SK-N-SH (cell line): ENCODE measurements at regions not wholly inside any gene's neighbourhood (a gene's known extent, or its start where the extent isn't known, plus 50 kb on each side); places are given as distances from the start of the nearest gene placed in this dataset.
A peak's percentile ranks its signal among the peaks of the same experiment; 100 is the strongest.

ENCODE experiments used
- CTCF ChIA-PET: fragments of 300-600, 350-600 bp; formaldehyde crosslinking; extraction: SDS; loops from one replicate; lab custom pipeline; 2021; lab: Yijun Ruan, JAX
- POLR2A ChIA-PET: fragments of 350-600 bp; sonication (Branson Sonifier 250); formaldehyde crosslinking; extraction: SDS; loops from one replicate; lab custom pipeline; 2020; ENCODE audit warnings: antibody characterized with exemption, inconsistent platforms; lab: Yijun Ruan, JAX
- DNase-seq: peaks from one replicate; pipeline ENCODE4 v3.0.0; 2012
- H2AFZ ChIP-seq: fragments of 200-600 bp; sonication (generic); 2 replicates; pipeline ENCODE4 v1.8.1; 2016; ENCODE audit warnings: antibody characterized with exemption, mild to moderate bottlenecking, low read depth
- H3F3A ChIP-seq: fragments of 200-600 bp; sonication (generic); replicated peaks from 2 replicates; pipeline ENCODE3; 2016; ENCODE audit warnings: antibody characterized with exemption, mild to moderate bottlenecking; ENCODE audit not compliant: insufficient read depth
- H3K27ac ChIP-seq, 2 experiments: fragments of 200-500 bp in 1 of 2; fragments of 200-600 bp in 1 of 2; sonication (Bioruptor generic) in 1 of 2; sonication (generic), shearing (Covaris generic) in 1 of 2; 2 replicates each; pipeline versions ENCODE4 v1.5.1 to v1.6.1; 2014 to 2016; ENCODE audit warnings: low read depth in 2 of 2, inconsistent platforms in 1 of 2, low read length in 1 of 2, mild to moderate bottlenecking in 1 of 2, mixed read lengths in 1 of 2
- H3K27me3 ChIP-seq: fragments of 200-600 bp; sonication (generic), shearing (Covaris generic); 2 replicates; pipeline ENCODE4 v1.6.1; 2016; ENCODE audit warnings: mixed run types; ENCODE audit not compliant: insufficient read depth
- H3K36me3 ChIP-seq, 2 experiments: fragments of 200-500 bp in 1 of 2; fragments of 200-600 bp in 1 of 2; sonication (Bioruptor generic) in 1 of 2; sonication (generic) in 1 of 2; replicated peaks in 1 of 2; 2 replicates each; pipeline versions ENCODE3 to v1.5.1; 2014 to 2016; ENCODE audit warnings: low read length in 1 of 2, mild to moderate bottlenecking in 1 of 2; ENCODE audit not compliant: insufficient read depth in 2 of 2, control insufficient read depth in 1 of 2
- H3K4me1 ChIP-seq, 2 experiments: fragments of 200-500 bp in 1 of 2; fragments of 200-600 bp in 1 of 2; sonication (Bioruptor generic) in 1 of 2; sonication (generic), shearing (Covaris generic) in 1 of 2; 2 replicates each; pipeline versions ENCODE4 v1.5.1 to v1.6.1; 2014 to 2016; ENCODE audit warnings: low read depth in 1 of 2, low read length in 1 of 2, mixed run types in 1 of 2; ENCODE audit not compliant: insufficient read depth in 2 of 2, control insufficient read depth in 1 of 2
- H3K4me2 ChIP-seq: fragments of 200-600 bp; sonication (generic), shearing (Covaris generic); 2 replicates; pipeline ENCODE4 v1.6.1; 2017; ENCODE audit warnings: mixed run types
- H3K4me3 ChIP-seq, 2 experiments: fragments of 200-500 bp in 1 of 2; fragments of 200-600 bp in 1 of 2; sonication (Bioruptor generic) in 1 of 2; sonication (generic), shearing (Covaris generic) in 1 of 2; 2 replicates each; pipeline versions ENCODE4 v1.5.1 to v1.8.1; 2014 to 2016; ENCODE audit warnings: low read depth in 2 of 2, inconsistent platforms in 1 of 2, low read length in 1 of 2, mild to moderate bottlenecking in 1 of 2, mixed read lengths in 1 of 2, moderate library complexity in 1 of 2
- H3K79me2 ChIP-seq: fragments of 200-600 bp; sonication (generic); 2 replicates; pipeline ENCODE4 v1.8.1; 2017; ENCODE audit warnings: mild to moderate bottlenecking; ENCODE audit not compliant: insufficient read depth
- H3K9ac ChIP-seq: fragments of 200-600 bp; sonication (generic); 2 replicates; pipeline ENCODE4 v1.6.1; 2017; ENCODE audit warnings: mixed run types
- H3K9me2 ChIP-seq: fragments of 200-600 bp; sonication (generic); 2 replicates; pipeline ENCODE4 v1.6.1; 2017; ENCODE audit warnings: mixed run types
- H3K9me3 ChIP-seq: fragments of 200-600 bp; sonication (generic); 2 replicates; pipeline ENCODE4 v1.6.1; 2017; ENCODE audit warnings: mixed run types, mild to moderate bottlenecking, moderate library complexity
- H4K20me1 ChIP-seq: fragments of 200-600 bp; sonication (generic); 2 replicates; pipeline ENCODE4 v1.6.1; 2017; ENCODE audit warnings: mild to moderate bottlenecking, mixed run types; ENCODE audit not compliant: insufficient read depth
- EP300 ChIP-seq, 2 experiments: IDR thresholded peaks; 2 replicates each; pipeline versions ENCODE4 v1.4.0 to v1.6.1; 2012; ENCODE audit warnings: borderline replicate concordance in 1 of 2, low read depth in 1 of 2, low read length in 1 of 2
- EZH2phosphoT487 ChIP-seq: fragments of 200-600 bp; sonication (generic); IDR thresholded peaks from 2 replicates; pipeline ENCODE4 v1.6.1; 2017; ENCODE audit warnings: low read depth, mixed run types, mild to moderate bottlenecking, antibody characterized with exemption, moderate library complexity, borderline replicate concordance
- FOXJ3 ChIP-seq: sonication (generic); formaldehyde crosslinking; IDR thresholded peaks from 2 replicates; pipeline ENCODE4 v1.5.1; 2020; ENCODE audit warnings: mild to moderate bottlenecking, missing genetic modification reagents
- FOXM1 ChIP-seq: IDR thresholded peaks from 2 replicates; pipeline ENCODE4 v1.4.0; 2012; ENCODE audit warnings: low read depth, mild to moderate bottlenecking
- GATA2 ChIP-seq: sonication (generic); formaldehyde crosslinking; IDR thresholded peaks from 2 replicates; pipeline ENCODE4 v1.5.0; 2020; ENCODE audit warnings: mild to moderate bottlenecking, missing genetic modification reagents
- JUND ChIP-seq: IDR thresholded peaks from 2 replicates; pipeline ENCODE4 v1.4.0; 2012
- MAX ChIP-seq: IDR thresholded peaks from 2 replicates; pipeline ENCODE4 v1.4.0; 2012; ENCODE audit warnings: low read depth
- MXI1 ChIP-seq: IDR thresholded peaks from 2 replicates; pipeline ENCODE4 v1.6.1; 2012; ENCODE audit warnings: mild to moderate bottlenecking, low read depth, low read length, improper control_type of control experiment
- NFIC ChIP-seq: IDR thresholded peaks from 2 replicates; pipeline ENCODE4 v1.4.0; 2012; ENCODE audit warnings: borderline replicate concordance
- NRF1 ChIP-seq: IDR thresholded peaks from 2 replicates; pipeline ENCODE4 v1.6.1; 2012; ENCODE audit warnings: low read depth, mild to moderate bottlenecking, low read length
- PBX3 ChIP-seq: IDR thresholded peaks from 2 replicates; pipeline ENCODE4; 2012
- RFX5 ChIP-seq: IDR thresholded peaks from 2 replicates; pipeline ENCODE4 v1.6.1; 2012; ENCODE audit warnings: mild to moderate bottlenecking, improper control_type of control experiment, low read length
- RXRA ChIP-seq: IDR thresholded peaks from 2 replicates; pipeline ENCODE4 v1.4.0; 2012; ENCODE audit warnings: low read depth, mild to moderate bottlenecking, borderline replicate concordance
- SIN3A ChIP-seq: IDR thresholded peaks from 2 replicates; pipeline ENCODE4 v1.6.1; 2012; ENCODE audit warnings: low read depth, mild to moderate bottlenecking, low read length, moderate library complexity, borderline replicate concordance
- TAF1 ChIP-seq: IDR thresholded peaks from 2 replicates; pipeline ENCODE4 v1.6.1; 2012; ENCODE audit warnings: low read depth, mild to moderate bottlenecking, low read length, moderate library complexity, borderline replicate concordance
- USF1 ChIP-seq: IDR thresholded peaks from 2 replicates; pipeline ENCODE4 v1.4.0; 2012; ENCODE audit warnings: low read depth, borderline replicate concordance
- YY1 ChIP-seq: IDR thresholded peaks from 2 replicates; pipeline ENCODE4 v1.4.0; 2012; ENCODE audit warnings: low read depth, mild to moderate bottlenecking
- WGBS: methylation state at CpG from one replicate; pipeline ENCODE4 v1.1.6; 2017; ENCODE audit warnings: low lambda C conversion rate; 5-methylcytosine and 5-hydroxymethylcytosine counted together
- TF ChIP-seq, protein P1 (sequence below): fragments of 200-600 bp; sonication (generic); IDR thresholded peaks from 2 replicates; pipeline ENCODE4 v1.6.1; 2017; ENCODE audit warnings: antibody characterized with exemption, mild to moderate bottlenecking, moderate library complexity
- TF ChIP-seq, protein P2 (sequence below): fragments of 150-350 bp; IDR thresholded peaks from 2 replicates; pipeline ENCODE4 v1.6.1; 2016; ENCODE audit warnings: mild to moderate bottlenecking, low read depth, low read length

DNA sequence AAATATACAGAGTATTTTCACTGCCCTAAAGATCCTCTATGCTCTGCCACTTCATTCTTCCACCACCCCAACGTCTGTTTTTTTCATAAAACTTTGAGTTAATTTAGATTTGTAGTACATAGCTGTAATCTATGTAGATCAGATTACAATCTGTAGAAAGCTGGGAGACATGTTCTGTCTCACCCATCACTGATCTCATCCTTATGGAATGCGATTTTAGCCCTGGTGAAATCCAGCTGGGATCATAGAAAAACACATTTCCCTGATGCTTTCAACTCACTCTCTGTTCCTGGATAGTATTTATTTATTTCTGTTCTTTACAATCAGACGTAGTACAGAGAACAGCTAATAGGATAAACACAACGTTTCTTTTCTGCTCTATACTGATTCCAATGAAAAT, 521.0 kb downstream of the KIF20B start (continued):
- TF ChIP-seq, protein P1, sequence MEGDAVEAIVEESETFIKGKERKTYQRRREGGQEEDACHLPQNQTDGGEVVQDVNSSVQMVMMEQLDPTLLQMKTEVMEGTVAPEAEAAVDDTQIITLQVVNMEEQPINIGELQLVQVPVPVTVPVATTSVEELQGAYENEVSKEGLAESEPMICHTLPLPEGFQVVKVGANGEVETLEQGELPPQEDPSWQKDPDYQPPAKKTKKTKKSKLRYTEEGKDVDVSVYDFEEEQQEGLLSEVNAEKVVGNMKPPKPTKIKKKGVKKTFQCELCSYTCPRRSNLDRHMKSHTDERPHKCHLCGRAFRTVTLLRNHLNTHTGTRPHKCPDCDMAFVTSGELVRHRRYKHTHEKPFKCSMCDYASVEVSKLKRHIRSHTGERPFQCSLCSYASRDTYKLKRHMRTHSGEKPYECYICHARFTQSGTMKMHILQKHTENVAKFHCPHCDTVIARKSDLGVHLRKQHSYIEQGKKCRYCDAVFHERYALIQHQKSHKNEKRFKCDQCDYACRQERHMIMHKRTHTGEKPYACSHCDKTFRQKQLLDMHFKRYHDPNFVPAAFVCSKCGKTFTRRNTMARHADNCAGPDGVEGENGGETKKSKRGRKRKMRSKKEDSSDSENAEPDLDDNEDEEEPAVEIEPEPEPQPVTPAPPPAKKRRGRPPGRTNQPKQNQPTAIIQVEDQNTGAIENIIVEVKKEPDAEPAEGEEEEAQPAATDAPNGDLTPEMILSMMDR, result no peak
- peak; percentile 65; the same call in 1 of the 2 replicates for TF ChIP-seq NFIC

GRCh38 chr10:90222939-90223338, 521.5 kb downstream of the KIF20B start:
- ChIA-PET CTCF (no interaction called here), POLR2A (no interaction called here)
- Histone ChIP-seq H2AFZ (no peak overlapping the region), H3K9ac (no peak overlapping the region), H3K27ac (no peak overlapping the region), H3K4me2 (no peak overlapping the region), H4K20me1 (no peaks in the 10 kb centered on the region), H3K9me2 (no peaks in the 10 kb centered on the region), H3K27me3 (0 out of 2 replicates have a peak, but pooled peaks cover 4% of the 10 kb centered on the region), H3K4me1 (no peaks in the 10 kb centered on the region), H3K36me3 (no peaks in the 10 kb centered on the region), H3F3A (peaks cover 13% of the 10 kb centered on the region)
- 9% methylated on average over 5 of the region's 5 CpGs for WGBS
- no peak for DNase-seq
- TF ChIP-seq SIN3A (no peak), RFX5 (no peak), MXI1 (no peak)
- TF ChIP-seq, protein P2, sequence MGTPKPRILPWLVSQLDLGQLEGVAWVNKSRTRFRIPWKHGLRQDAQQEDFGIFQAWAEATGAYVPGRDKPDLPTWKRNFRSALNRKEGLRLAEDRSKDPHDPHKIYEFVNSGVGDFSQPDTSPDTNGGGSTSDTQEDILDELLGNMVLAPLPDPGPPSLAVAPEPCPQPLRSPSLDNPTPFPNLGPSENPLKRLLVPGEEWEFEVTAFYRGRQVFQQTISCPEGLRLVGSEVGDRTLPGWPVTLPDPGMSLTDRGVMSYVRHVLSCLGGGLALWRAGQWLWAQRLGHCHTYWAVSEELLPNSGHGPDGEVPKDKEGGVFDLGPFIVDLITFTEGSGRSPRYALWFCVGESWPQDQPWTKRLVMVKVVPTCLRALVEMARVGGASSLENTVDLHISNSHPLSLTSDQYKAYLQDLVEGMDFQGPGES, result no peak
- TF ChIP-seq, all 33 proteins: peak for 0
- Histone ChIP-seq H3K4me3 (no peak overlapping the region), H3K9me3 (no peaks in the 10 kb centered on the region), H3K79me2 (no peaks in the 10 kb centered on the region)

- Histone ChIP-seq H3K4me1 (no peaks in the 10 kb centered on the region), H3K79me2 (no peaks in the 10 kb centered on the region), H4K20me1 (no peaks in the 10 kb centered on the region), H3K9ac (no peak overlapping the region), H3K9me3 (no peaks in the 10 kb centered on the region), H3K9me2 (no peaks in the 10 kb centered on the region), H3K4me2 (no peak overlapping the region), H3K27ac (no peak overlapping the region), H3K27me3 (no peaks in the 10 kb centered on the region), H3K4me3 (no peak overlapping the region), H2AFZ (no peak overlapping the region), H3F3A (peaks cover 13% of the 10 kb centered on the region), H3K36me3 (no peaks in the 10 kb centered on the region)
- no peak for DNase-seq
- ChIA-PET CTCF (no interaction called here), POLR2A (no interaction called here)
- whole genome bisulfite sequencing, result 71% methylated on average over 2 of the region's 2 CpGs
- TF ChIP-seq SIN3A (no peak), FOXJ3 (CRISPR knock-in tag) (no peak), USF1 (no peak), EZH2phosphoT487 (no peak), MAX (no peak), PBX3 (no peak), RXRA (no peak), YY1 (no peak), TAF1 (no peak), GATA2 (CRISPR knock-in tag) (no peak), FOXM1 (no peak), MXI1 (no peak), NRF1 (no peak), EP300 (IDR thresholded peaks at IDR 0.05; ENCODE audit: borderline replicate concordance in 1 of 2, low read depth in 1 of 2, low read length in 1 of 2) (no peak), JUND (no peak)
- TF ChIP-seq, protein P2, result no peak
These were observed 523.6 kb downstream of the KIF20B start for GRCh38 chr10:90224791-90225566.
